ENCODE measurements at regions not wholly inside any gene's neighbourhood (a gene's known extent, or its start where the extent isn't known, plus 50 kb on each side); places are given as distances from the start of the nearest gene placed in this dataset.

DNA sequence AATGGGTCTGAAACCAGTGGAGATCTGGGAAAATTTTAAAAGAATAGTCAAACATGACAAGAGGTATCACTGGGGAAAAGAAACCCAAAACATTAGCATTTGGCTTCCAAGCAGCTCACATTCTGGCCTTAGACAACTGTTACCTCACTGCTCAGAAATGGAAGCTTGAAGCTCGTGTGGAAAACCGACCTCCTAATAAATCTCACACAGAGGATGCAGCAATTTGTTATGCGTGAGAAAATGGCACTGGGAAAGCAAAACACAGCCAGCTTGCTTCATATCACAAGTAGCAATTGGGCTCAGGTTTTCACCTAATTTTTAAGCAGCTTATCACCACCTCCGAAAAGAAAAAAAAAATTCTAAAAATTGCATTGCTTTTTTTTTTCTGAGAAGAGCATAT lies 103.3 kb upstream of the TAS2R1 start:
- TF ChIP-seq, protein P1, sequence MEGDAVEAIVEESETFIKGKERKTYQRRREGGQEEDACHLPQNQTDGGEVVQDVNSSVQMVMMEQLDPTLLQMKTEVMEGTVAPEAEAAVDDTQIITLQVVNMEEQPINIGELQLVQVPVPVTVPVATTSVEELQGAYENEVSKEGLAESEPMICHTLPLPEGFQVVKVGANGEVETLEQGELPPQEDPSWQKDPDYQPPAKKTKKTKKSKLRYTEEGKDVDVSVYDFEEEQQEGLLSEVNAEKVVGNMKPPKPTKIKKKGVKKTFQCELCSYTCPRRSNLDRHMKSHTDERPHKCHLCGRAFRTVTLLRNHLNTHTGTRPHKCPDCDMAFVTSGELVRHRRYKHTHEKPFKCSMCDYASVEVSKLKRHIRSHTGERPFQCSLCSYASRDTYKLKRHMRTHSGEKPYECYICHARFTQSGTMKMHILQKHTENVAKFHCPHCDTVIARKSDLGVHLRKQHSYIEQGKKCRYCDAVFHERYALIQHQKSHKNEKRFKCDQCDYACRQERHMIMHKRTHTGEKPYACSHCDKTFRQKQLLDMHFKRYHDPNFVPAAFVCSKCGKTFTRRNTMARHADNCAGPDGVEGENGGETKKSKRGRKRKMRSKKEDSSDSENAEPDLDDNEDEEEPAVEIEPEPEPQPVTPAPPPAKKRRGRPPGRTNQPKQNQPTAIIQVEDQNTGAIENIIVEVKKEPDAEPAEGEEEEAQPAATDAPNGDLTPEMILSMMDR (IDR thresholded peaks at IDR 0.05), result no peak
- TF ChIP-seq EHMT2 (IDR thresholded peaks at IDR 0.05; ENCODE audit: low read depth), result no peak
- no peak for TF ChIP-seq HOXA7 (CRISPR knock-in tag; IDR thresholded peaks at IDR 0.05)
- TF ChIP-seq, protein P2, sequence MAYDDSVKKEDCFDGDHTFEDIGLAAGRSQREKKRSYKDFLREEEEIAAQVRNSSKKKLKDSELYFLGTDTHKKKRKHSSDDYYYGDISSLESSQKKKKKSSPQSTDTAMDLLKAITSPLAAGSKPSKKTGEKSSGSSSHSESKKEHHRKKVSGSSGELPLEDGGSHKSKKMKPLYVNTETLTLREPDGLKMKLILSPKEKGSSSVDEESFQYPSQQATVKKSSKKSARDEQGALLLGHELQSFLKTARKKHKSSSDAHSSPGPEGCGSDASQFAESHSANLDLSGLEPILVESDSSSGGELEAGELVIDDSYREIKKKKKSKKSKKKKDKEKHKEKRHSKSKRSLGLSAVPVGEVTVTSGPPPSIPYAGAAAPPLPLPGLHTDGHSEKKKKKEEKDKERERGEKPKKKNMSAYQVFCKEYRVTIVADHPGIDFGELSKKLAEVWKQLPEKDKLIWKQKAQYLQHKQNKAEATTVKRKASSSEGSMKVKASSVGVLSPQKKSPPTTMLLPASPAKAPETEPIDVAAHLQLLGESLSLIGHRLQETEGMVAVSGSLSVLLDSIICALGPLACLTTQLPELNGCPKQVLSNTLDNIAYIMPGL (CRISPR knock-in tag; IDR thresholded peaks at IDR 0.05; ENCODE audit: borderline replicate concordance), result no peak
- TF ChIP-seq POLR2A (IDR thresholded peaks at IDR 0.05; ENCODE audit: low read length), result no peak
- no peak for TF ChIP-seq KDM5A (IDR thresholded peaks at IDR 0.05)
- TF ChIP-seq ESRRA (IDR thresholded peaks at IDR 0.05; ENCODE audit: borderline replicate concordance, low read length), result no peak
- TF ChIP-seq RFX5 (IDR thresholded peaks at IDR 0.05), result no peak
- TF ChIP-seq RAD21 (conservative IDR thresholded peaks at IDR 0.05 in 1 of 2, IDR thresholded peaks at IDR 0.05 in 1 of 2), result no peak
- TF ChIP-seq, protein P3, sequence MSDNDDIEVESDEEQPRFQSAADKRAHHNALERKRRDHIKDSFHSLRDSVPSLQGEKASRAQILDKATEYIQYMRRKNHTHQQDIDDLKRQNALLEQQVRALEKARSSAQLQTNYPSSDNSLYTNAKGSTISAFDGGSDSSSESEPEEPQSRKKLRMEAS (IDR thresholded peaks at IDR 0.05), result no peak
- TF ChIP-seq ZFP36 (IDR thresholded peaks at IDR 0.05; ENCODE audit: borderline replicate concordance, partially characterized antibody), result no peak
- no peak for TF ChIP-seq CHD2 (IDR thresholded peaks at IDR 0.05; ENCODE audit: low read length, partially characterized antibody)
- TF ChIP-seq CEBPB (IDR thresholded peaks at IDR 0.05), result no peak
